ENCODE measurements at regions not wholly inside any gene's neighbourhood (a gene's known extent, or its start where the extent isn't known, plus 50 kb on each side); places are given as distances from the start of the nearest gene placed in this dataset.

GRCh38 chr11:29320196-29320595, 696.6 kb downstream of the KCNA4 start:
- TF ChIP-seq, protein P1, sequence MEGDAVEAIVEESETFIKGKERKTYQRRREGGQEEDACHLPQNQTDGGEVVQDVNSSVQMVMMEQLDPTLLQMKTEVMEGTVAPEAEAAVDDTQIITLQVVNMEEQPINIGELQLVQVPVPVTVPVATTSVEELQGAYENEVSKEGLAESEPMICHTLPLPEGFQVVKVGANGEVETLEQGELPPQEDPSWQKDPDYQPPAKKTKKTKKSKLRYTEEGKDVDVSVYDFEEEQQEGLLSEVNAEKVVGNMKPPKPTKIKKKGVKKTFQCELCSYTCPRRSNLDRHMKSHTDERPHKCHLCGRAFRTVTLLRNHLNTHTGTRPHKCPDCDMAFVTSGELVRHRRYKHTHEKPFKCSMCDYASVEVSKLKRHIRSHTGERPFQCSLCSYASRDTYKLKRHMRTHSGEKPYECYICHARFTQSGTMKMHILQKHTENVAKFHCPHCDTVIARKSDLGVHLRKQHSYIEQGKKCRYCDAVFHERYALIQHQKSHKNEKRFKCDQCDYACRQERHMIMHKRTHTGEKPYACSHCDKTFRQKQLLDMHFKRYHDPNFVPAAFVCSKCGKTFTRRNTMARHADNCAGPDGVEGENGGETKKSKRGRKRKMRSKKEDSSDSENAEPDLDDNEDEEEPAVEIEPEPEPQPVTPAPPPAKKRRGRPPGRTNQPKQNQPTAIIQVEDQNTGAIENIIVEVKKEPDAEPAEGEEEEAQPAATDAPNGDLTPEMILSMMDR (IDR thresholded peaks at IDR 0.05; ENCODE audit: borderline replicate concordance, extremely low read depth, low read length, poor library complexity, severe bottlenecking): no peak
- no peak for TF ChIP-seq EZH2 (IDR thresholded peaks at IDR 0.05; ENCODE audit: borderline replicate concordance, low read depth, low read length, severe bottlenecking)

Data from DND-41 (cell line).